D341Med (cell line): ENCODE measurements at regions not wholly inside any gene's neighbourhood (a gene's known extent, or its start where the extent isn't known, plus 50 kb on each side); places are given as distances from the start of the nearest gene placed in this dataset.

ENCODE experiments used
- DNase-seq: peaks from one replicate; pipeline ENCODE4 v3.0.0; 2012; ENCODE audit warnings: low spot score

GRCh38 chr3:101172516-101172915, 147.9 kb downstream of the IMPG2 start:
- DNase-seq = no peak

GRCh38 chr3:101171681-101172191, 148.6 kb downstream of the IMPG2 start:
- no peak for DNase-seq

GRCh38 chr3:101170806-101171558, 149.4 kb downstream of the IMPG2 start:
- DNase-seq = no peak

GRCh38 chr3:101170062-101170771, 150.2 kb downstream of the IMPG2 start:
- DNase-seq = no peak

GRCh38 chr3:101169516-101169915, 150.9 kb downstream of the IMPG2 start:
- no peak for DNase-seq

- peak; percentile 20 for DNase-seq
Observed at GRCh38 chr3:101167376-101167775, 153.0 kb downstream of the IMPG2 start.

- DNase-seq = no peak
Observed at GRCh38 chr3:101166150-101166549, 154.2 kb downstream of the IMPG2 start.

- no peak for DNase-seq
Observed at GRCh38 chr3:101163554-101163953, 156.8 kb downstream of the IMPG2 start.

GRCh38 chr3:101159478-101159877, 160.9 kb downstream of the IMPG2 start:
- no peak for DNase-seq

GRCh38 chr3:101158374-101158773, 162.0 kb downstream of the IMPG2 start:
- no peak for DNase-seq

- no peak for DNase-seq
Observed at GRCh38 chr3:101156787-101157345, 163.5 kb downstream of the IMPG2 start.

- DNase-seq = no peak
Observed at GRCh38 chr3:101155825-101156224, 162.6 kb upstream of the ABI3BP start.

- no peak for DNase-seq
Observed at GRCh38 chr3:101154401-101154800, 161.2 kb upstream of the ABI3BP start.

- DNase-seq = no peak
Observed at GRCh38 chr3:101151286-101151913, 158.2 kb upstream of the ABI3BP start.

- no peak for DNase-seq
Observed at GRCh38 chr3:101150504-101150903, 157.3 kb upstream of the ABI3BP start.

GRCh38 chr3:101149707-101150106, 156.5 kb upstream of the ABI3BP start:
- DNase-seq = no peak

GRCh38 chr3:101149251-101149650, 156.0 kb upstream of the ABI3BP start:
- no peak for DNase-seq

- DNase-seq = no peak
Observed at GRCh38 chr3:101148001-101148400, 154.8 kb upstream of the ABI3BP start.

- DNase-seq = no peak
Observed at GRCh38 chr3:101146946-101147345, 153.7 kb upstream of the ABI3BP start.

GRCh38 chr3:101144105-101144504, 150.9 kb upstream of the ABI3BP start:
- no peak for DNase-seq

- DNase-seq = no peak
Observed at GRCh38 chr3:101143012-101143411, 149.8 kb upstream of the ABI3BP start.

- no peak for DNase-seq
Observed at GRCh38 chr3:101142160-101142559, 148.9 kb upstream of the ABI3BP start.

- no peak for DNase-seq
Observed at GRCh38 chr3:101141135-101141534, 147.9 kb upstream of the ABI3BP start.
